Left ventricle myocardium inferior (tissue), 1 donor: ENCODE measurements at regions not wholly inside any gene's neighbourhood (a gene's known extent, or its start where the extent isn't known, plus 50 kb on each side); places are given as distances from the start of the nearest gene placed in this dataset.

Experiments used
- DNase-seq: peaks from one replicate; pipeline ENCODE4 v3.0.0-alpha.2; 2020
- H3K27ac ChIP-seq: fragments of 200-600 bp; replicated peaks from 2 replicates; pipeline ENCODE4 v1.8.0; 2021
- H3K27me3 ChIP-seq: fragments of 200-600 bp; 2 replicates; pipeline ENCODE4 v1.8.0; 2021; ENCODE audit warnings: low read depth
- H3K36me3 ChIP-seq: fragments of 200-600 bp; 2 replicates; pipeline ENCODE4 v1.8.0; 2021
- H3K4me1 ChIP-seq: fragments of 200-600 bp; 2 replicates; pipeline ENCODE4 v1.8.0; 2021
- H3K4me3 ChIP-seq: fragments of 200-600 bp; 2 replicates; pipeline ENCODE4 v1.8.0; 2021; ENCODE audit warnings: mild to moderate bottlenecking, moderate library complexity
- H3K9me3 ChIP-seq: fragments of 200-600 bp; replicated peaks from 2 replicates; pipeline ENCODE4 v1.8.0; 2021
- intact Hi-C: fragments of 100-400 bp; cut with micrococcal nuclease; formaldehyde crosslinking; loops from one replicate; pipeline ENCODE4 v1.11.0; 2022
- TF ChIP-seq, protein P1 (sequence below): fragments of 200-600 bp; IDR thresholded peaks from 2 replicates; pipeline ENCODE4 v1.8.0; 2021; ENCODE audit warnings: antibody characterized with exemption, mild to moderate bottlenecking, borderline replicate concordance
- donor health status: DM: no; HTN: yes; CAD: no; lungs with severe emphysema.

DNA sequence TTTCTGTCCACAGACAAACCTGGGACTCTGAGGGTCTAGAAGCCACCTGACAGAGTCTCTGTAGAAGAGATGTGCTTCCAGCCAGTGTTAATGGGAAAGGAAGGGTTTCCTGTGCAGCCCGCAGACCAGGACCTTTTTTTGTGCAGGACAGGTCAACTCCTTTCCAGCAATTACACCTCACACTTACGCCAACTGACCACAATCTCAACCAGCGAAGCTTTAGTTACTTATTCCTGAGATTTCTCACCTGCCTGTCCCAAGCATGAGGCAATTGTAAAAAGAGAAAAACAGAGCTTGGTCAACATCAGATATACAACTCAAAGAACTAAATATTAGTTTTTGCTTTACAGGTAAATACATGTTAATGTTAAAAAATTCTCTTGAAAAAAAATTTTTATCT, 393.8 kb upstream of the ID4 start:
- Histone ChIP-seq H3K36me3 (no peaks in the 10 kb centered on the region), H3K4me3 (no peak overlapping the region), H3K27me3 (peaks cover 4% of the 10 kb centered on the region), H3K4me1 (no peaks in the 10 kb centered on the region), H3K9me3 (peaks cover 16% of the 10 kb centered on the region), H3K27ac (no peak overlapping the region)
- TF ChIP-seq, protein P1, sequence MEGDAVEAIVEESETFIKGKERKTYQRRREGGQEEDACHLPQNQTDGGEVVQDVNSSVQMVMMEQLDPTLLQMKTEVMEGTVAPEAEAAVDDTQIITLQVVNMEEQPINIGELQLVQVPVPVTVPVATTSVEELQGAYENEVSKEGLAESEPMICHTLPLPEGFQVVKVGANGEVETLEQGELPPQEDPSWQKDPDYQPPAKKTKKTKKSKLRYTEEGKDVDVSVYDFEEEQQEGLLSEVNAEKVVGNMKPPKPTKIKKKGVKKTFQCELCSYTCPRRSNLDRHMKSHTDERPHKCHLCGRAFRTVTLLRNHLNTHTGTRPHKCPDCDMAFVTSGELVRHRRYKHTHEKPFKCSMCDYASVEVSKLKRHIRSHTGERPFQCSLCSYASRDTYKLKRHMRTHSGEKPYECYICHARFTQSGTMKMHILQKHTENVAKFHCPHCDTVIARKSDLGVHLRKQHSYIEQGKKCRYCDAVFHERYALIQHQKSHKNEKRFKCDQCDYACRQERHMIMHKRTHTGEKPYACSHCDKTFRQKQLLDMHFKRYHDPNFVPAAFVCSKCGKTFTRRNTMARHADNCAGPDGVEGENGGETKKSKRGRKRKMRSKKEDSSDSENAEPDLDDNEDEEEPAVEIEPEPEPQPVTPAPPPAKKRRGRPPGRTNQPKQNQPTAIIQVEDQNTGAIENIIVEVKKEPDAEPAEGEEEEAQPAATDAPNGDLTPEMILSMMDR = no peak
- no peak for DNase-seq
- intact Hi-C loops = no loop called here

DNA sequence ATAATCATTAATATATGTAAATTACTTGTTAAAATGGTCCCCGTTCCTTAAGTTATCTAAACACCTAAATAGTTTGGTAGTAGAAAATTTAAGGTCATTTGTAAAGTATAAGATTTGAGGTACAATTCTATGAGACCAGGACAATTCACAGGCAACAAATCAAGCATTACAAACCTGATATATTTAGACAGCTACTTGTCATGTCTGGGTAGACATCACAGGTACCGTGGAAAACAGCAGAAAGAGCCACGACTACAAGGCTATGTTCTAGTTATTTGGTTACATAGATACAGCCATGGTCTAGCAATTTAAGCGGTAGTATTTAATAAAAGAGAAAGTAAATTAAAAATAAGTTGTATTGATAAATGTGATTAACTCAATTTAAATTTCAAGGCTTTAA, 393.1 kb upstream of the ID4 start:
- intact Hi-C loops = no loop called here
- Histone ChIP-seq H3K4me3 (no peak overlapping the region), H3K27me3 (peaks cover 4% of the 10 kb centered on the region), H3K9me3 (peaks cover 16% of the 10 kb centered on the region), H3K36me3 (no peaks in the 10 kb centered on the region), H3K4me1 (no peaks in the 10 kb centered on the region), H3K27ac (no peak overlapping the region)
- DNase-seq = no peak
- TF ChIP-seq, protein P1 = no peak

DNA sequence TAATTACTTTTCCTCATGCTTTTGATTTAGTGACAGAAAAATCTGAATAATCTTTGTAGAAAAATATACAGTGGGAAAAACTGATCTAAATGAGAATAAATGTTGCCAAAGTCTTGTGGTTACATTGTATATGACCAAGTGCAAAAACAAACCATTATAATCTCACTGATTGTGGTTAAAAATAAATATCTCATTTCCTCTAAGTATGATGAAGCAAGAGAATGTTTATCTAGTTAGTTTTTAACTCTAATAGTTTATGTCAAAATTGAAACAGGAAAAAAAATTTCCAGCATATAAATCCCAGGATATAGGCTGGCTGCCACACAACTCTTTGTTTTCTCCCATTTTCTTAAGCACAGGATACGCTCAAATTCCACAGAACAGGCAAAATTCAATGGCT, 392.7 kb upstream of the ID4 start:
- peaks cover 16% of the 10 kb centered on the region for H3K9me3 ChIP-seq
- H3K27ac ChIP-seq = no peak overlapping the region
- H3K27me3 ChIP-seq = peaks cover 4% of the 10 kb centered on the region
- no peaks in the 10 kb centered on the region for H3K4me1 ChIP-seq
- H3K36me3 ChIP-seq = no peaks in the 10 kb centered on the region
- no peak for DNase-seq
- intact Hi-C loops = no loop called here
- TF ChIP-seq, protein P1 = no peak
- H3K4me3 ChIP-seq = no peak overlapping the region

DNA sequence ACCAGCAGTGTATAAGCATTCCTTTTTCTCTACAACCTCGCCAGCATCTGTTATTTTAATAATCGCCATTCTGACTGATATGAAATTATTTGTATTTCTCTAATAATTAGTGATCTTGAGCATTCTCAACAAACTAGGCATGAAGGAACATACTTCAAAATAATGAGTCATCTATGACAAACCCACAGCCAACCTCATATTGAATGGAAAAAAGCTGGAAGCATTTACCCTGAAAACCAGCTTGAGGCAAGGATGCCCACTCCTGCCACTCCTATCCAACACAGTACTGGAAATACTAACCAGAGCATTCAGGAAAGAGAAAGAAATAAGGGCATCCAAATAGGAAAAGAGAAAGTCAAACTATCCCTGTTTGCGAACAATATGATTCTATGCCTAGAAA, 390.6 kb upstream of the ID4 start:
- Histone ChIP-seq H3K4me1 (no peaks in the 10 kb centered on the region), H3K36me3 (no peaks in the 10 kb centered on the region), H3K27ac (no peak overlapping the region), H3K9me3 (peaks cover 16% of the 10 kb centered on the region), H3K27me3 (peaks cover 4% of the 10 kb centered on the region), H3K4me3 (no peak overlapping the region)
- no peak for DNase-seq
- intact Hi-C loops = no loop called here
- TF ChIP-seq, protein P1 = no peak

DNA sequence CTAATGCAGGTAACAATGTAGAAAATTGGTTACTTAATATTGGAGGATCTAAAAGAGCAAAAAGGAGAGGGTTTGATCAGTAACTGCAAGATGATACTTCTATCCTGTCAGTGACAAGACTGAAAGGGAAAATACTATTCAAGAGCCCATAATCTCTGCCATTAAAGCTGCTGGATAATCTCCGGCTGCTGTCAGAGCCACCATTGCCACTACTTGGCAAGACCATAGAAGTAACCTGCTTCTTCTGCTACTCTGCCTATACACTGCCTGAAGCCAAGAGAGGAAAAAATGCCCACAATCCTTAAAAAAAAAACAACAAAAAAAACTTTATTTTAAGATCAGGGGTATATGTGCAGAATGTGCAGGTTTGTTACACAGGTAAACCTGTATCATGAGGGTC, 386.5 kb upstream of the ID4 start:
- no peak overlapping the region for H3K27ac ChIP-seq
- TF ChIP-seq, protein P1 = no peak
- H3K4me1 ChIP-seq = no peaks in the 10 kb centered on the region
- no peak overlapping the region for H3K4me3 ChIP-seq
- peaks cover 16% of the 10 kb centered on the region for H3K9me3 ChIP-seq
- intact Hi-C loops = no loop called here
- H3K36me3 ChIP-seq = no peaks in the 10 kb centered on the region
- H3K27me3 ChIP-seq = no peaks in the 10 kb centered on the region
- DNase-seq = no peak

DNA sequence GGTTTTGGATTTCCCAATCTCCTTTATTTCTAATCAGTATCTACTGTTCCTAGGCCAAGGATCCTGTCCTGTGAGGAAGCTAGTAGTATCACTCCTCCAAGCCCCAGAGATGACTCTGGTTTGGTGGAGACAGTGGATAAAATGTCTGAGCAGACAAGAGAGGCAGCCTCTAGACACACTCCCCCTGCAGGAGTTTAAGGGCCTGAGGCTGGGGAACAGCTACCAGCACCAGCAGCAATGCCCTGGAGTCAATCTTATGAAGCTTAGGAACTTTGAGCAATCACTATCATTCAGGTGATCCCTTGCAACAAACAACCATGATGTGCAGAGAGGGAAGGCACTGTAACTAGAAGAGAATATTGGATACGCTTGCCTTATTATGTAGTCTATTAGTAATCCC, 384.7 kb upstream of the ID4 start:
- Histone ChIP-seq H3K9me3 (no peaks in the 10 kb centered on the region), H3K4me1 (no peaks in the 10 kb centered on the region), H3K4me3 (no peak overlapping the region), H3K36me3 (no peaks in the 10 kb centered on the region), H3K27ac (no peak overlapping the region), H3K27me3 (no peaks in the 10 kb centered on the region)
- intact Hi-C loops = no loop called here
- no peak for DNase-seq
- TF ChIP-seq, protein P1 = no peak
